ENCODE measurements at regions not wholly inside any gene's neighbourhood (a gene's known extent, or its start where the extent isn't known, plus 50 kb on each side); places are given as distances from the start of the nearest gene placed in this dataset.
"Not testable (repeated sequence)": the region's sequence is repeated elsewhere in the genome, so short reads cannot be mapped to it uniquely, and the experiment has no call there.

DNA sequence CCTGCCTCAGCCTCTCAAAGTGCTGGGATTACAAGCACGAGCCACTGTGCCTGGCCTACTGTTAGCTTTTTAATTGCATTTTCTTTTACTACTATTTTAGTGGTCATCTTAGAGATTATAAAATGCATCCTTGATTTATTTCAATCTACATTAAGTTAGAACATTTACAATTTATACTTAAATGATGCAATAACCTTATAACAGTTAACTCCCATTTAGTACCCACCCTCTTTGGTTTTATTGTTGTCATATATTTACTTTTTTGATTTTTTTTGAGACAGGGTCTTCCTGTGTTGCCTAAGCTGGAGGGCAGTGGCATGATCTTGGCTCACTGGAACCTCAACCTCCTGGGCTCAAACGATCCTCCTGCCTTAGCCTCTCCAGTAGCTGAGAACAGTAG is 77.3 kb downstream of the PPCDC start:
- DNase-seq = no peak

DNA sequence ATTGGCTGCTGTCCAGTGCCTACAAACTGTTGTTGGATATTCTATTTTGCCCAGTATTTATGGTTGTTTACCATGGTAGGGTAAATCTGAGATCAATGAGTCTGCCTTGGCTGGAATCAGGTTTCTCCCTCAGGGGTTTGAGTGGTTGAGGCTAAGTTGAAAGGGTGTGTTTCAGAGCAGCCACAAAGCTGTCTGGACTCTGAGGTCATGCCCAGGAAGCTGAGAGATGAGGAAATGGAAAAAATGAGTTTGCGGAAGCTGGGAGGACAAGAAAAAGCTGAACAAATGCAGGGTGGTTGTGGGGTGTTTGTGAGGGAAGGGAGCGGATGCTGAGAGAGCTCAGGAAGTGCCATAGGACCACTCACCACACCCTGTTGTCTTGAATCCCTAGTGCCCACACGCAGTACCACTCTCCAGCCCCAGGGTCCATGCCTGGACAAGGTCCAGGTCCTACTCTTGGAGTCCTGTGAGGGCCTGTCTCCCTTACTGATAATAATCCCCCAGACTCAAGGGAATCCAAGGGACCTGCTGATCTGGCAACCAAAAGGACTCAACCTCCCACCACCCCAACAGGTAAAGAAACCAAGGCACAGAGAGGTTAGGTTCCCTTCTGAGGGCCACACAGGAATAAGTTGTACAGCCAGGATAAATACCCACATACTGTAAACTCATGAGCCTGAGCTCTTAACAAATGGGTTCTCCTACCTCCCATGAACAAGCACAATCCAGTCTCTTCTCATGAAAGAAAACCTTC is 81.6 kb downstream of the PPCDC start:
- DNase-seq = peak; percentile 40

DNA sequence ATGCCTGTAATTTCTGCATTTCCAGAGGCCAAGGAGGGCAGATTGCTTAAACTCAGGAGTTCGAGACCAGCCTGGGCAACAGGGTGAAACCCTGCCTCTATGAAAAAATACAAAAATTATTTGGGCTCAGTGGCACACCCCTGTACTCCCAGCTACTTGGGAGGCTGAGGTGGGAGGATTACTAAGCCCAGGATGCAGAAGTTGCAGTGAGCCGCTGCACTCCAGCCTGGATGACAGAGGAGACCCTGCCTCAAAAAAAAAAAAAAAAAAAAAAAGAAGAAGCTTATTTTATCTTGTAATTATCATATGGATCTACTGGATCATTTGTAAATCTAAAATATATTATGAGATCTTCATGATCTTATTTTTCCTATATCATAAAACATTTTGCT is 84.1 kb downstream of the PPCDC start:
- no peak for DNase-seq

DNA sequence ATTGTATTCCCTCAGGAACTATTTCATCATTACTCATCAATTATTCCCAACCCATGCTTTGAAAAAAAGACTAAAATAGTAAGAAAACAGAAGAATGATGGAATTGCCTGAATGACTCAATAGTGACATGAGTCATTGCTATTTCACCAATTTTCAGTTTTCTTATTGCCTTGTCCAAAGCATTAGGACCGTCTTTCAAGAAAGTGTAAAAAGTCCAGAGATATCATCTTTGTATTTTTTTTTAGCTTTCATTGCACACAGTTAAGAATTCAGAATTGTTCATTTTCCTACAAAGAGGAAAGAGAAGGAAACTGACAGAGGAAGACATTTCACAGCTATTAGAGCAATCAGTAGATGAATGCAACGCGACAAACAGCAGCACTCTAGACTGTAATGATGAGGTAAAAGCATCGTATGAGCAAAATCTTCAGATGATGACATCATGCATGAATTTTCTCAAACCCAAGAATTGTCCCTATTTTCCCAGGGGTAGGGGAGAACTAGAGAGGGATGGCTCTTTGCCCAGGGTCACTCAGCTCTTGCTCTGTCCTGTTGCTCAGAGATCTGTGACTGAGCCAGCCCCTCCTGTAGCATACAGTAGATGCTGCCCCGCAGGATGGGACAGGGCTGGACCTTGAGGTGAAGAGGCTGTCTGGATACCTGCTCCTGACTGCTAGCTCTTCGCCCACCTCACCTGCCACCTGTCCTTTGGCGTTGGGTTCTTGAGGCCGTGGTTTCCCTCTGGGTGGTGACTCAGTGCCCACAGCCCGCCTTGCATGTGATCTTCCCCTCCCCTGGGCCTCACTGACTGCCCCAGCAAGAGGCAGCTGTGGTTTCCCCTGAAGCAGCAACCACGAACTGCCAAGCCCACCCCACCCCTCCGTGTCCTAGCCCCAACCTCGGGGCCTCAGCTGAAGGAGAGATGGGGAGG is 84.8 kb downstream of the PPCDC start:
- DNase-seq = peak; percentile 55

DNA sequence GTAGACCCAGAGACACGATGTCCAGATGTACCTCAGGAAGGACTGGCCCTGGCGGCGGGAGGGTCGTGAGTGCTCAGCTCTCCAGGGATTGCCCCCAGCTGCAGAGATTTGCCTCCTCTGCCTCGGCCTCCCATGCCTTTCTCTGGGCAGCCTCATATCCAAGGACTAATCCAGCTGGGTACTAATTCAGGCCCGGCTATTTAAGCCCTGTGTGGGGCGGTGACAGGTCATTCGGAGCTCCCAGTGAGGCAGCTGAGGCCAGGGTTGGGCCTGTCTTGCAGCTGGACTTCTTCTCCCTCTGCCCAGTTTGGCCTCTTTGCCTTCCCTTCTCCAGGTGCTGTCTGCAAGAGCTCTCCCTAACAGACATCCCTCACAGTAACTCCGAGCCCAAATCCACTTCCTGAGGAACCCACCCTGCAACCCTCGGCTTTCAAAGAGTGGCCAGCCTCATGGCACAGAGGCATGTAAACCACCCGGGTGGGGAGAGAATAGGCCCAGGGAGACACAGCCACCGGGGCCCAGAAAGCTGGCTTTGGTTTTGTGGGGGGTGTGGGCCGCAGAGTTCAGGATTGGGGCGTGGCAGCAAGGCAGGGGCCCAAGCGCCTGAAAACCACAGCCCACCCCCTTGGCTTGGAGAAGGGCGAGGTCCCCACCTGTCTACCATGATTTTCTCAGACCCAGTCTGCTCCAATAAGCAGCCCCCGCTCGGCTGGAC is 85.8 kb downstream of the PPCDC start:
- no peak for DNase-seq

DNA sequence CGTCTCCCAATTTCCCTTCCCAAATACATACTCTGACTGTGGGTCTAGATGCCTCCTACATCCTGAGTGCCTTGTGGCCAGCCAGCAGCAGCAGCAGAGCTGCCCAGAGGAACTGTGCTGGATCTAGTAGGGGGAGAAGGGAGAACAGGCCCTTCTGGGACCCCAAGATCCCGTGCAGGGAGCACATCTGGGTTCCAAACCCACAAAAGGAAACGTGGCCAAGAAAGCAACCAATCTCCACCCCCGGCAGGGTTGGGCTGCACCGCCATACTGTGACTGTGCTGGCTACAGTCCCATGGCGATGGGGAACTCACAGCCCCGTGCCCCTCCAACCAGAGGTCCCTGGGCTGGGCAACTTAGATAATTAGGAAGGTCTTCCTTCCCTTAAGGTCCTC is 86.3 kb downstream of the PPCDC start:
- no peak for DNase-seq

DNA sequence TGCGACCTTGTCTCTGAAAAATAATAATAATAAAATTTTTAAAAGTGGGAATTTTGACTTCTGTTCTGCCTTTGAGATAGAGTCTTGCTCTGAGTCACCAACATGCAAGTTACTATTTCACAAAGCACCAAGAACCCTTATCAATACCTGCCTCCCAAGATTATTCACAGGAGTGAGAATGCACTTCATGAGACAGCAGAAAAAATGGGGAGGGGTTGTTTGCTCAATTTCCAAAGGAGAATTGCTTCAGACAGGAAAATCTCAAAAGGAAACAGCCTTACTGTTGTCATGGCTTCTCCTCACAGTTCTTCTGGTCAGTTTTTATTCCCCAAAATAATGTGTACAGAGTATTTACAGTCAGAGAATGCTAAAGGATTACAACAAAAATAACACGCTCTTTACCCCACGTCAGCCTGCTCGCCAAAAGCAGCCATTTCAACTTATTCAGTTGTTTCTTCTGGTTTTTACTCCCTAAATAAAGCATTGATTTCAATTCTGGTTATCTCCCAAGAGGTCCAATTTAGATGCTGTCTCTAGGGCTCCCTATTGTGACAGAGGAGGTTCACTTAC is 89.0 kb downstream of the PPCDC start:
- DNase-seq = no peak

DNA sequence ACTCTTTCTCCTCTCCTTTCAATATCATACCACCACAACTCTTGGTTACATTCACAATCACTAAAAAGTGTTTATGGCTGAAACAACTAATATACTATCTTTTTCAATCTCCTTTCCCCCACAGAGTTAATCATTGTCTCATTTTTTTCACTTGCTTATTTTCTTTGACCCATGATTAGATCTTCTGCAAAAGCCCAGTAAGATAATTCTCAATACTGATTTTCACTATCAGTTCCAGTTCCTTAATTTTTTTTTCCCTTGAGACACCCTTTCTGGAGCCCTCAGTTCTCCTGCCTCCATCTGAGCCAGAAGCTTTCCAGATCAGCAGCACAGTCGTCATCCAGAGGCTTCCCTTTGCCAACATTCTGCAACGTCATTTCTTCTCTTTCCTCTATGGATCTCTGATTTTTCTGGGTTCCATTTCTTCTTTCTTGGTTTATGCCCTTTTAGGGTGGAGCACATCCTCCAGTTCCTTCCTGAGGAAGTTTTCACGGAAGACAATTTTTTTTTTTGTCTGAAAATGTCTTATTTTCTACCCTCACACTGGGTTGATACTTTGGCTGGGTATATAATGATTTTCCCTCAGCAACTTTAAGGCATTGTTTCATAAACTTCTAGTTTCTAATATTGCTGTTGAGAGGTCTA is 88.7 kb upstream of the C15orf39 start:
- no peak for DNase-seq

DNA sequence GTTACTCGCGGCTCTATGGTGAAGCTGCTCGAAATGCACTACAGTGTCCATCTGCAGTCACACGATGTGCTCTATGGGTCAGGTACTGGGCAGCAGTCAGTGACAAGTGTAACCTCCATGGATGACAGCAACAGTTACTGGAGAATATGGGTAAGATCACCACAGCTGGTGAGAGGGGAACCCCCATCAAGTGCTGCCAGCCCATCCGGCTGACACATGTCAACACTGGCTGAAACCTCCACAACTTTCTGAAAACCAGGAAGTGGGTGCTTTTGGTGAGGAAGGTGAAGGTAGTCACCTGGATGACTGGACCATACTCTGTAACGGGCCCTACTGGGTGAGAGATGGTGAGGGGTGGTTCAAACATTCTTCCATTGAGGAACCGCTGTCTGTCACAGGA is 87.4 kb upstream of the C15orf39 start:
- DNase-seq = no peak

DNA sequence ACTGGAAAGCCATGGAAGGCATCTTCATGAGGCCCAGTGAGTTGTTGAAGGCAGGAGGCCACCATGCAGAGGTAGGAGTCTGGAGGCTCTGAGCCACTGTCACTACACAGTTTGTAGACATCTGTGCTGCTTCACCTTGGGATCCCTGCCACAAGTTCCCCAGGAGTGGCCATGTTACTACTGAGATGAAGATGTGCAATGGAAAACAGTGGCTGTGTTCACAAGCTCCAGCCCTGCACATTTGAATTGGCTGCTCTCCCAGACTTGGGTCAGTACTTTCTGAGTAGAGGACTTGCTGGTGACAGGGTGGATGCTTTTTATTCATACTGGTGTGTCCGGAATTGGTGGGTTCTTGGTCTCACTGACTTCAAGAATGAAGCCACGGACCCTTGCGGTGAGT is 86.9 kb upstream of the C15orf39 start:
- no peak for DNase-seq

DNA sequence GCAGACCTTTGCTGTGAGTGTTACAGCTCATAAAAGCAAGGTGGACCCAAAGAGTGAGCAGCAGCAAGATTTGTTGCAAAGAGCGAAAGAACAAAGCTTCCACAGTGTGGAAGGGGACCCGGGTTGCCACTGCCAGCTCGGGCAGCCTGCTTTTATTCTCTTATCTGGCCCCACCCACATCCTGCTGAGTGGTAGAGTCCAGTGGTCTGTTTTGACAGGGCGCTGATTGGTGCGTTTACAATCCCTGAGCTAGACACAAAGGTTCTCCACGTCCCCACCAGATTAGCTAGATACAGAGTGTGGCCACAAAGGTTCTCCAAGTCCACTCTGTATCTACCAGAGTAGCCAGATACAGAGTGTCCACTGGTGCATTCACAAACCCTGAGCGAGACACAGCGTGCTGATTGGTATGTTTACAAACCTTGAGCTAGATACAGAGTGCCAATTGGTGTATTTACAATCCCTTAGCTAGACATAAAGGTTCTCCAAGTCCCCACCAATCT is 86.2 kb upstream of the C15orf39 start:
- DNase-seq = not testable (repeated sequence)

DNA sequence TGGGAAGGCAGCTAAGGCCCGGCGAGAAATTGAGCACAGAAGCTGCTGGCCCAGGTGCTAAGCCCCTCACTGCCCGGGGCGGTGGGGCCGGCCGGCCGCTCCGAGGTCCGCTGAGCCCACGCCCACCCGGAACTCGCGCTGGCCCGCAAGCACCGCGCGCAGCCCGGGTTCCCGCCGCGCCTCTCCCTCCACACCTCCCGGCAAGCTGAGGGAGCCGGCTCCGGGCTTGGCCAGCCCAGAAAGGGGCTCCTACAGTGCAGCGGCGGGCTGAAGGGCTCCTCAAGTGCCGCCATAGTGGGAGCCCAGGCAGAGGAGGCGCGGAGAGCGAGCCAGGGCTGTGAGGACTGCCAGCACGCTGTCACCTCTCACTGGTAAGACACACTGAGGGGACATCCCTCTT is 85.5 kb upstream of the C15orf39 start:
- not testable (repeated sequence) for DNase-seq

DNA sequence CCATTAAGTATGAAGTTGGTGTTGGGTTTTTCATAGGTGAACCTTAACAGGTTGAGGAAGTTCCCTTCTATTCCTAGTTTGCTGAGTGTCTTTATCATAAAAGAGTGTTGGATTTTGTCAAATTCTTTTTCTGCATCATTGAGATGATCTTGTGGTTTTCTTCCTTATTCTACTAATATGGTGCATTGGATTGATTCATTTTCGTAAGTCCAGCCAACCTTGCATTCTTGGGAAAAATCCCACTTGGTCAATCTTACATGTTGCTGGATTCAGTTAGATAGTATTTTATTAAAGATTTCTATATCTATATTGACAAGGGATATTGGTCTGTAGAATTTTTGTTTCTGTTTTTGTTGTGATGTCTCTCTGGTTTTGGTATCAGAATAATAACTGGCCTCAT is 83.7 kb upstream of the C15orf39 start:
- DNase-seq = no peak

DNA sequence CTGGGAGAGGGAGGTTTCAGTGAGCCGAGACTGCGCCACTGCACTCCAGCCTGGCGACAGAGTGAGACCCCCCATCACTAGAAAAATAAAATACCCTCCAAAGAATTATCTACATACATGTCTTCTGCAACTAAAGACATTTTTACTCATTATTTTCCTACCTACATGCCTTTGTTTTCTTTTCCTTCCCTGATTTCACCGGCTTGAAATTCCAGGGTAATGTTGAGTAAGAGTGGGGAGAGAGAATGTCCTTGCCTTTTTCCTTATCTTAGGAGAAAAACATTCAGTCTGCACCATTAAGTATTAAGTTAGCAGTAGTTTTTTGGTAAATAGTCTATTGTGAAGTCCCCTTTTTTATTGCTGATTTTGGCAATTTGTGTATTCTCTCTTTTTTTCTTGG is 82.4 kb upstream of the C15orf39 start:
- not testable (repeated sequence) for DNase-seq

DNA sequence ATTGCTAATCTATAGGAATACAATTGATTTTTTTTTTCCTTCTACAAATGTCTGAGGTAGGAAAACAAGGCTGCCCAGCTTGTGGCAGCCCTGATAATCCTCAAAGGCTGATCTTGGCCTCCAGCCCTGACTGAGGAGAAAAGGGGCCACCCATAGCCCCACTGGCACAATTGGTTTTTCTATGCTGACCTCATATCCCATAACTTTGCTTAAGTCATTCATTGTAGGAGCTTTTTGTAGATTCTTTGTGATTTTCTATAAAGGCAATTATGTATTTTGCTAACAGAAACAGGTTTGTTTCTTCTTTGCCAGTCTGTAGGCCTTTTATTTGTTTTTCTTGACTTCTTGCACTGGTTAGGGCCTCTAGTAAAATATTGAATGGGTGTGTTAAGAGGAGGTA is 80.2 kb upstream of the C15orf39 start:
- no peak for DNase-seq

DNA sequence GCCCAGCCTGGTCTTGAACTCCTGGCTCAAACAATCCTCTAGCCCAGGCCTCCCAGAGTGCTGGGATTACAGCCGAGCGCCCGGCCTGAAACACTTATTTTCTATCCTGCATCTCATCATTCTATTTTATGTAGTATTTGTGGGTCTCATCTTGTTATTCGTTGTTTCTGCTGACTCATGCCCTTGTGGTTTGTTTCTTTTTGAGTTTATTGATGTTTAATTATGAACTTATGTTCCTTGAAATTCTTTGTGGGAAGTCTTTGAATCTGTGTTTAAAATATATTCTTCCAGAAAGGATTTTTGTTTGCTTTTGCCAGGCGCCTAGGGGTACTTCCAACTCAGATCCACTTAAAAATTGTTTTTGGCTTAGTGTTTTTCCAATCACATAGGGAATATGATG is 78.3 kb upstream of the C15orf39 start:
- DNase-seq = no peak

DNA sequence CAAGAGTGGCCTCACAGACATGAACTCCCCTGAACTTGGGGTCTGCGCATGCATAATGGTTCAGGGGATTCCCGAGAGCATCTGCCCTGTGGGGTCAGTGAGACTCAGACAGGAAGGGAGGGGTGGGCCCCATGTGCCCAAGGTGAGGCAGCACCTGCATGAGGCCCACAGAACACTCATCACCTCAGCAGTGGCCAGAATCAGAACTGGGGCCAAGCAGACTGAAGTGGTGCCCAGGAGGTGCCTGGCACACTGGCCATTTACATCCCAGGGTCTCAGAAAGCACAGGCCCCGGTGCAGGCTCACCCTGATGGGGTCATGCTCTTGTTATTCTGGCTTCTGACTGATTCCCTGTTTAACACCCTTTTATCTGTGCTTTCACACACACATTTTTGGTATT is 77.4 kb upstream of the C15orf39 start:
- not testable (repeated sequence) for DNase-seq

DNA sequence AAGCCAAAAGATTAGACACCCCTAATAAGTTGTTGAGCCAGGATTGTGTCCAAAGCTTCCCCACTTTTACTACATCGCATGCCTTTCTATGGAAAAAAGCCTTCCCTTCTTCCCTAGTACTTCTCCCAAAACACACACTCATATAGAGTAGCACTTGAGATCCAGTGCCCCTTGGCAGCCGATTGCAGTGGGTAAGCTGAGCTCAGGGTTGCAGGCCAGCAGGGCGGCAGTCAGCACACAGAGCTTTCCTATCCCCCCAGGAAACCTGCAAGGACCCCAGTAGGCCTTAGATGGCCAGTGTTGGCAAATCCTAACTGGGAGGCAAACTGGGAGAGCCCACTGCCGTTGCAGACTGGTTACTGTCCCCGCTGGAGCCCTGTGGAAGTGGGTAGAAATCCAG is 75.7 kb upstream of the C15orf39 start:
- DNase-seq = no peak

DNA sequence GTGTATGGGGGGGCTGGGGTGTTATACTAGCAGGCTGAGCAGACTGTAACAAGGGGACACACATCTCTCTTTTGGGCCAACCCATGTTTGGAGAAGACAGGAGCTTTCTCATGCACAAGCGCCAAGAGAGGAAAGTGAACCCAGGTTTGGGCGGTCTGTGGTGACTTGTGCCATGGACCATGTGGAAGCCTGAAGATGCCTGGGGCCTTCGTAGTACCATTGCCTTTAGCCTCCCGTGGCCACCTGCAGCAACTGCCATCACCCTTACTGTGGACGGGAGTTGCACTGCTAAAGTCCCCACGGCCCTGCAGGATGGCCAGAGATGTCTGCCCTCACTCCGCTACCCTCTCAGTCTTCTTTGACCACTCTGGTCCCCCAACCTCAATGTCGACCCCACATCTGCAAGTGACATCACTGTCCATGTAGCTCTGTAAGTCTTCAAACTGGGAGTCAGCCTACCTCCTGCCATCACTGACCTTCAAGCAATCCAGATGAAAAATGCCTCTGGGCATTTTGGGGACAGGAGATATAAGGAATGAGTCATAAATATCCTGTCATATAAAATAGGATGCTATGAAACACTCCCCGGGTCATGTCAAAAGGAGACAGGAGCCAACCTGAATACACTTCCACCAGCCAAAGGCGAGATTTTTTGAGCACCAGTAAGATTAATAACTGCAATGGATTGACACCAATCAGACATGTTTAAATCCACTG is 74.7 kb upstream of the C15orf39 start:
- DNase-seq = no peak

DNA sequence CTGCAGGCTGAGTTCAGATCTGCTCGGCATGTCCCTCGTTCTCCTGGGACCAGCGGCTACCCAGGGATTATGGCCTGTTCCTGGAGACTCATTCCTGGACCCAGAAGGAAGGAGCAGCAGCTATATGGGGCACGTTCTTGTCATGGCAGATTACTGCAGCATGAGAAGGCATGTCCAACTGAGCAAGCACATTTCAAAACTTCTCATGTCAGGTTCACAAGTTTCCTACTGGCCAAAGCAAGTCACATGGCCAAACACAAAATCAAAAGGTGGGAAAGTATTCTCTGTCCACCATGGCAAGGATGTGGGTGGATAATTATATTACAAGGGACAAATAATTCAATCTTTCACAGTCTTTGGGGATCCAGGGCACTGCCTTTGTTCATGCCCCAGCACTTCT is 71.9 kb upstream of the C15orf39 start:
- DNase-seq = no peak

DNA sequence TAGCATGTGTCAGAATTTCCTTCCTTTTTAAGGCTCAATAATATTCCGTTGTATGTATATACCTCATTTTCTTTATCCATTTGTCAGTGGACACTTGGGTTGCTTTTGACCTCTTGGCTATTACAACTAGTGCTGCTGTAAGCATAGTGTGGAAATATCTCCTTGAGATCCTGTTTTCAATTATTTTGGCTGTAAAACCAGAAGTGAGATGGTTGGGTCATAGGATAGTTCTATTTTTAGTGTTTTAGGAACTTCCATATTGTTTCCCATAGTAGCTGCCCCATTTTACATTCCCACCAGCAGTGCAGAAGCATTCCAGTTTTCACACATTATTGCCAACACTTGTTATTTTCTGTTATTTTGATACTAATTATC is 70.4 kb upstream of the C15orf39 start:
- no peak for DNase-seq

DNA sequence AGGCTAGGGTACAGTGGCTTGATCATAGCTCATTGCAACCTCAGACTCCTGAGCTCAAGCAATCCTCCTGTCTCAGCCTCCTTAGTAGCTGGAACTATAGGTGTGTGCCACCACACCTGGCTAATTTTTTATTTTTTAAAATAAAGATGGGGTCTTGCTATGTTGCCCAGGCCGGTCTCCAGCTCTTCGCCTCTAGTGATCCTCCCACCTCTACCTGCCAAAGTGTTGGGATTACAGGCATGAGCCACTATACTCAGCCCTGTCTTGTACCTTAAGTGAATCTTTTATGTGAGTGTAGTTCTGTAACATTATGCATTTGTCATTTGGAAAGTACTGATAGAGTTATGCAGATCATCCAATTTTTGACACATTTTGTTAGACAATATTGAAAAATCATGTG is 66.9 kb upstream of the C15orf39 start:
- no peak for DNase-seq
